HG02571 (cell line): ENCODE measurements at regions not wholly inside any gene's neighbourhood (a gene's known extent, or its start where the extent isn't known, plus 50 kb on each side); places are given as distances from the start of the nearest gene placed in this dataset.

ENCODE experiments used
- ATAC-seq: cut with Tn5 transposase; IDR thresholded peaks from one replicate; pipeline ENCODE4 v1.9.1; 2021; ENCODE audit warnings: mild to moderate bottlenecking, moderate library complexity; ENCODE audit not compliant: unreplicated experiment

GRCh38 chr1:112790920-112791722, 76.0 kb upstream of the PPM1J start:
- no peak for ATAC-seq

- ATAC-seq, result no peak
Observed at GRCh38 chr1:112788561-112788960, 73.4 kb upstream of the PPM1J start.

- ATAC-seq, result no peak
Observed at GRCh38 chr1:112788054-112788453, 72.9 kb upstream of the PPM1J start.

- ATAC-seq, result no peak
Observed at GRCh38 chr1:112783059-112783458, 67.9 kb upstream of the PPM1J start.

- no peak for ATAC-seq
Observed at GRCh38 chr1:112779665-112780526, 64.8 kb upstream of the PPM1J start.

GRCh38 chr1:112778137-112778536, 63.0 kb upstream of the PPM1J start:
- no peak for ATAC-seq

GRCh38 chr1:112776688-112777087, 61.6 kb upstream of the PPM1J start:
- ATAC-seq, result no peak

- no peak for ATAC-seq
Observed at GRCh38 chr1:112772781-112773180, 57.6 kb upstream of the PPM1J start.

GRCh38 chr1:112770724-112771123, 55.6 kb upstream of the PPM1J start:
- ATAC-seq, result no peak

GRCh38 chr1:112769611-112770010, 54.5 kb upstream of the PPM1J start:
- ATAC-seq, result no peak

GRCh38 chr1:112767646-112768045, 52.5 kb upstream of the PPM1J start:
- no peak for ATAC-seq
